Vagina (tissue), 2 donors: ENCODE measurements at regions not wholly inside any gene's neighbourhood (a gene's known extent, or its start where the extent isn't known, plus 50 kb on each side); places are given as distances from the start of the nearest gene placed in this dataset.

Source experiments
- DNase-seq, 2 donors: peaks; one replicate each; pipeline ENCODE4 v3.0.0-alpha.2; 2017; ENCODE audit errors: extremely low spot score in 2 of 2
- H3K27ac ChIP-seq: fragments of 200-600 bp; sonication (generic); one replicate; pipeline ENCODE4 v1.5.1; 2019
- H3K27me3 ChIP-seq: fragments of 200-600 bp; sonication (generic); one replicate; pipeline ENCODE4 v1.5.1; 2019
- H3K36me3 ChIP-seq, 2 donors: fragments of 200-600 bp; sonication (generic); one replicate each; pipeline ENCODE4 v1.5.1; 2017 to 2019
- H3K4me1 ChIP-seq: fragments of 200-600 bp; sonication (generic); one replicate; pipeline ENCODE4 v1.5.1; 2019
- H3K4me3 ChIP-seq, 2 donors: fragments of 200-600 bp; sonication (generic); 1 replicate in 1 of 2; 2 replicates in 1 of 2; pipeline ENCODE4 v1.5.1; 2016 to 2019
- H3K9me3 ChIP-seq: fragments of 200-600 bp; sonication (generic); one replicate; pipeline ENCODE4 v1.5.1; 2019
- POLR2A ChIP-seq, 2 donors: fragments of 450-650 bp; IDR thresholded peaks; one replicate each; pipeline ENCODE4 v1.6.1; 2017; ENCODE audit warnings: antibody characterized with exemption in 2 of 2, mild to moderate bottlenecking in 2 of 2, moderate library complexity in 2 of 2
- POLR2AphosphoS5 ChIP-seq, 2 donors: sonication (generic); formaldehyde crosslinking; IDR thresholded peaks; one replicate each; pipeline ENCODE4 v1.9.0; 2017; ENCODE audit warnings: antibody characterized with exemption in 2 of 2, mild to moderate bottlenecking in 2 of 2, low read depth in 1 of 2; ENCODE audit not compliant: insufficient read depth in 1 of 2
- intact Hi-C: fragments of 100-400 bp; cut with DNase I; formaldehyde crosslinking; loops from one replicate; pipeline ENCODE4 v1.15.1; 2023
- TF ChIP-seq, protein P1 (sequence below), 3 experiments: fragments of 450-650 bp in 2 of 3; fragments of 200-600 bp in 1 of 3; sonication (generic) in 1 of 3; IDR thresholded peaks; one replicate each; pipeline ENCODE4 v1.5.1; 2017 to 2019; ENCODE audit warnings: antibody characterized with exemption in 3 of 3, mild to moderate bottlenecking in 2 of 3, moderate library complexity in 2 of 3

GRCh38 chr16:48076455-48077012 lies 79.3 kb downstream of the ABCC12 start:
- H3K9me3 ChIP-seq, result no peaks in the 10 kb centered on the region
- H3K27me3 ChIP-seq, result no peaks in the 10 kb centered on the region
- intact Hi-C loops, result no loop called here
- no peaks in the 10 kb centered on the region for H3K4me1 ChIP-seq
- no peak overlapping the region for H3K27ac ChIP-seq
- H3K4me3 ChIP-seq, result no peak overlapping the region
- DNase-seq, result no peak
- TF ChIP-seq, protein P1, sequence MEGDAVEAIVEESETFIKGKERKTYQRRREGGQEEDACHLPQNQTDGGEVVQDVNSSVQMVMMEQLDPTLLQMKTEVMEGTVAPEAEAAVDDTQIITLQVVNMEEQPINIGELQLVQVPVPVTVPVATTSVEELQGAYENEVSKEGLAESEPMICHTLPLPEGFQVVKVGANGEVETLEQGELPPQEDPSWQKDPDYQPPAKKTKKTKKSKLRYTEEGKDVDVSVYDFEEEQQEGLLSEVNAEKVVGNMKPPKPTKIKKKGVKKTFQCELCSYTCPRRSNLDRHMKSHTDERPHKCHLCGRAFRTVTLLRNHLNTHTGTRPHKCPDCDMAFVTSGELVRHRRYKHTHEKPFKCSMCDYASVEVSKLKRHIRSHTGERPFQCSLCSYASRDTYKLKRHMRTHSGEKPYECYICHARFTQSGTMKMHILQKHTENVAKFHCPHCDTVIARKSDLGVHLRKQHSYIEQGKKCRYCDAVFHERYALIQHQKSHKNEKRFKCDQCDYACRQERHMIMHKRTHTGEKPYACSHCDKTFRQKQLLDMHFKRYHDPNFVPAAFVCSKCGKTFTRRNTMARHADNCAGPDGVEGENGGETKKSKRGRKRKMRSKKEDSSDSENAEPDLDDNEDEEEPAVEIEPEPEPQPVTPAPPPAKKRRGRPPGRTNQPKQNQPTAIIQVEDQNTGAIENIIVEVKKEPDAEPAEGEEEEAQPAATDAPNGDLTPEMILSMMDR (IDR thresholded peaks at IDR 0.05), result no peak
- TF ChIP-seq POLR2A (IDR thresholded peaks at IDR 0.05) (no peak), POLR2AphosphoS5 (IDR thresholded peaks at IDR 0.05; ENCODE audit: insufficient read depth in 1 of 2, low read depth in 1 of 2) (no peak)
- no peaks in the 10 kb centered on the region for H3K36me3 ChIP-seq

- Histone ChIP-seq H3K4me3 (no peak overlapping the region), H3K36me3 (no peaks in the 10 kb centered on the region), H3K4me1 (no peaks in the 10 kb centered on the region), H3K27me3 (no peaks in the 10 kb centered on the region), H3K9me3 (no peaks in the 10 kb centered on the region), H3K27ac (no peak overlapping the region)
- intact Hi-C loops, result no loop called here
- DNase-seq, result no peak
- no peak for TF ChIP-seq POLR2AphosphoS5 (IDR thresholded peaks at IDR 0.05; ENCODE audit: insufficient read depth in 1 of 2, low read depth in 1 of 2)
- no peak for TF ChIP-seq POLR2A (IDR thresholded peaks at IDR 0.05)
- TF ChIP-seq, protein P1 (IDR thresholded peaks at IDR 0.05), result no peak
Measured at GRCh38 chr16:48075398-48075797, 80.4 kb downstream of the ABCC12 start.

- Histone ChIP-seq H3K27ac (no peak overlapping the region), H3K9me3 (no peaks in the 10 kb centered on the region), H3K27me3 (no peaks in the 10 kb centered on the region), H3K36me3 (no peaks in the 10 kb centered on the region), H3K4me3 (no peak overlapping the region), H3K4me1 (no peaks in the 10 kb centered on the region)
- intact Hi-C loops, result no loop called here
- TF ChIP-seq POLR2AphosphoS5 (IDR thresholded peaks at IDR 0.05; ENCODE audit: insufficient read depth in 1 of 2, low read depth in 1 of 2), result no peak
- TF ChIP-seq, protein P1 (IDR thresholded peaks at IDR 0.05), result no peak
- TF ChIP-seq POLR2A (IDR thresholded peaks at IDR 0.05), result no peak
- DNase-seq, result no peak
Measured at GRCh38 chr16:48067388-48067787, 88.4 kb downstream of the ABCC12 start.

GRCh38 chr16:48064971-48065370 lies 90.8 kb downstream of the ABCC12 start:
- no peak for DNase-seq
- Histone ChIP-seq H3K27me3 (no peaks in the 10 kb centered on the region), H3K4me3 (no peak overlapping the region), H3K27ac (no peak overlapping the region), H3K36me3 (no peaks in the 10 kb centered on the region), H3K9me3 (no peaks in the 10 kb centered on the region), H3K4me1 (no peaks in the 10 kb centered on the region)
- intact Hi-C loops, result no loop called here
- TF ChIP-seq POLR2A (IDR thresholded peaks at IDR 0.05) (no peak), POLR2AphosphoS5 (IDR thresholded peaks at IDR 0.05; ENCODE audit: insufficient read depth in 1 of 2, low read depth in 1 of 2) (no peak)
- TF ChIP-seq, protein P1 (IDR thresholded peaks at IDR 0.05), result no peak

GRCh38 chr16:48062681-48063080 lies 93.1 kb downstream of the ABCC12 start:
- H3K4me1 ChIP-seq, result no peaks in the 10 kb centered on the region
- no peak for TF ChIP-seq POLR2A (IDR thresholded peaks at IDR 0.05)
- TF ChIP-seq POLR2AphosphoS5 (IDR thresholded peaks at IDR 0.05; ENCODE audit: insufficient read depth in 1 of 2, low read depth in 1 of 2), result no peak
- TF ChIP-seq, protein P1 (IDR thresholded peaks at IDR 0.05), result no peak
- intact Hi-C loops, result no loop called here
- H3K27ac ChIP-seq, result no peak overlapping the region
- DNase-seq, result no peak
- H3K4me3 ChIP-seq, result no peak overlapping the region
- no peaks in the 10 kb centered on the region for H3K9me3 ChIP-seq
- H3K27me3 ChIP-seq, result no peaks in the 10 kb centered on the region
- H3K36me3 ChIP-seq, result no peaks in the 10 kb centered on the region
